ENCODE measurements at regions not wholly inside any gene's neighbourhood (a gene's known extent, or its start where the extent isn't known, plus 50 kb on each side); places are given as distances from the start of the nearest gene placed in this dataset.

DNA sequence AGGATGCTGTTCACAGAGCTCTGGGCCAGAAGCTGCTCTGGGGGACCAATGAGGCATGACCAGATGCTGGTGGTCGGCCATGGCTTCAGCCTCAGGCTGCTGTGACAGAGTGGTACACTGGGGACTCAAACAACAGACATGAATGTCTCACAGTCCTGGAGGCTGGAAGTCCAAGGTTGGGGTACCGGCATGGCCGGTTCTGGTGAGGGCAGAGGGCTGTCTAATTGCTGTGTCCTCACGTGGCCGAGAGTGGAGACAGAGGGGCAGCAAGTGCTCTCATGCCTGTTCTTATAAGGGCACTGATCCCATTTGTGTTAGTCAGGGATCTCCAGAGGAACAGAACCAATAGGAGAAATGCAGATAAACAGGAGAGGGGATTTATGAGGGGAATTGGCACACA is 253.5 kb upstream of the C1orf174 start:
- TF ChIP-seq, protein P1, sequence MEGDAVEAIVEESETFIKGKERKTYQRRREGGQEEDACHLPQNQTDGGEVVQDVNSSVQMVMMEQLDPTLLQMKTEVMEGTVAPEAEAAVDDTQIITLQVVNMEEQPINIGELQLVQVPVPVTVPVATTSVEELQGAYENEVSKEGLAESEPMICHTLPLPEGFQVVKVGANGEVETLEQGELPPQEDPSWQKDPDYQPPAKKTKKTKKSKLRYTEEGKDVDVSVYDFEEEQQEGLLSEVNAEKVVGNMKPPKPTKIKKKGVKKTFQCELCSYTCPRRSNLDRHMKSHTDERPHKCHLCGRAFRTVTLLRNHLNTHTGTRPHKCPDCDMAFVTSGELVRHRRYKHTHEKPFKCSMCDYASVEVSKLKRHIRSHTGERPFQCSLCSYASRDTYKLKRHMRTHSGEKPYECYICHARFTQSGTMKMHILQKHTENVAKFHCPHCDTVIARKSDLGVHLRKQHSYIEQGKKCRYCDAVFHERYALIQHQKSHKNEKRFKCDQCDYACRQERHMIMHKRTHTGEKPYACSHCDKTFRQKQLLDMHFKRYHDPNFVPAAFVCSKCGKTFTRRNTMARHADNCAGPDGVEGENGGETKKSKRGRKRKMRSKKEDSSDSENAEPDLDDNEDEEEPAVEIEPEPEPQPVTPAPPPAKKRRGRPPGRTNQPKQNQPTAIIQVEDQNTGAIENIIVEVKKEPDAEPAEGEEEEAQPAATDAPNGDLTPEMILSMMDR (IDR thresholded peaks at IDR 0.05; ENCODE audit: insufficient read depth, low read length, poor library complexity, severe bottlenecking): no peak
- TF ChIP-seq EZH2phosphoT487 (conservative IDR thresholded peaks at IDR 0.05; ENCODE audit: low read length): no peak
